HG02840 (cell line): ENCODE measurements at regions not wholly inside any gene's neighbourhood (a gene's known extent, or its start where the extent isn't known, plus 50 kb on each side); places are given as distances from the start of the nearest gene placed in this dataset.

Experiments used
- ATAC-seq: cut with Tn5 transposase; IDR thresholded peaks from one replicate; pipeline ENCODE4 v1.9.1; 2021; ENCODE audit warnings: mild to moderate bottlenecking, moderate library complexity, moderate number of reproducible peaks; ENCODE audit not compliant: unreplicated experiment, low FRiP score

- ATAC-seq: no peak
Observed at GRCh38 chr6:26211963-26212362, 124.7 kb downstream of the HFE start.

DNA sequence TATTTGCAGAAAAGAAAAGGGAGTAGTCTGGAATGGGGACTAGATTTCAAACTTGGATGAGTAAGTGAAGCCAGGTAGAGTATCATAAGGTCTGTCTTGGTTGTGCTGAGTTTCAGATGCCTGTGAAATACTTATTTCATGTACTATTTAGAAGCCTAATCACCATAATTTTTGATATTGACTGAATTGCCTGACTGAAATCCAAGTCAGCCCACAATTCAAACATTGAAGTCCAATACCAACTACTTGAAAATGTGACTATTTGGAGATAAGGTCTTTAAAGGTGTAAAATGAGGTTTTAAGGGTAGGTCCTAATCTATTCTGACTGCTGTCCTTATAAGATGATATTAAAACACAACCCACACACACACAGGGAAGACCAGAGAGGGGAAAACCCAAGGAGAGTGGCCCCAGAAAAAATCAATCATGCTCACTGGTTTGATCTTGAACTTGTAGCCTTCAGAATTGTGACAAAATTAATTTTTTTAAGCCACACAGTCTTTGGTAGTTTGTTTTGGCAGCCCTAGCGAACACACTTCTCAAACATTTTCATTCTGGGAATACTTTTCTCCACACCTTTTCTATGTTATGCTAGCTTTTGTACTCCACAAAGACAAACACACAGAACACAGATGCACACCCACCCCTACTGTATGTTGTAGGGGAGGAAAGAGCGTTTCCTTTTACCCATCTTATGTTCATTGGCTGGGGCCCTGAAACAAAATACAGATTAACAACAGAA, 126.3 kb downstream of the HFE start:
- no peak for ATAC-seq

DNA sequence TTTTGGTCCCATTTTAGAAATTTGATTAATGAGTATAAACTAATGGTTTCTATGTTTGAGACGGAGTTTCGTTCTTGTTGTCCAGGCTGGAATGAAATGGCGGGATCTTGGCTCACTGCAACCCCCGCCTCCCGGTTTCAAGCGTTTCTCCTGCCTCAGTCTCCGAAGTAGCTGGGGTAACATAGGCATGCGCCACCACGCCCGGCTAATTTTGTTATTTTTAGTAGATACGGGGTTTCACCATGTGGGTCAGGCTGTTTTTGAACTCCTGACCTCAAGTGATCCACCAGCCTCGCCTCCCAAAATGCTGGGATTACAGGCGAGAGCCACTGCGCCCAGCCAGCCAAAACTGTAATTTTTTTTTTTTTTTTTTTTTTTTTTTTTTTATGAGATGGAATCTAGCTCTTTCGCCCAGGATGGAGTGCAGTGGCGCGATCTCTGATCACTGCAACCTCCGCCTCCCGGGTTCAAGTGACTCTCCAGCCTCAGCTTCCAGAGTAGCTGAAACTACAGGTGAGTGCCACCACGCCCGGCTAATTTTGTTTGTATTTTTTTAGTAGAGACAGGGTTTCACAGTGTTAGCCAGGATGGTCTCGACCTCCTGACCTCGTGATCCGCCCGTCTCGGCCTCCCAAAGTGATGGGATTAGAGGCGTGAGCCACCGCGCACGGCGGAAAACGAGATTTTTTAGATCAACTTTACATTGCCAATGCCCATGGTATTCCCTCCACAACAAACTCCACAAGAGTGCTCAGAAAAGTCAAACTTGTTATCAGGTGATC, 127.8 kb downstream of the HFE start:
- no peak for ATAC-seq

DNA sequence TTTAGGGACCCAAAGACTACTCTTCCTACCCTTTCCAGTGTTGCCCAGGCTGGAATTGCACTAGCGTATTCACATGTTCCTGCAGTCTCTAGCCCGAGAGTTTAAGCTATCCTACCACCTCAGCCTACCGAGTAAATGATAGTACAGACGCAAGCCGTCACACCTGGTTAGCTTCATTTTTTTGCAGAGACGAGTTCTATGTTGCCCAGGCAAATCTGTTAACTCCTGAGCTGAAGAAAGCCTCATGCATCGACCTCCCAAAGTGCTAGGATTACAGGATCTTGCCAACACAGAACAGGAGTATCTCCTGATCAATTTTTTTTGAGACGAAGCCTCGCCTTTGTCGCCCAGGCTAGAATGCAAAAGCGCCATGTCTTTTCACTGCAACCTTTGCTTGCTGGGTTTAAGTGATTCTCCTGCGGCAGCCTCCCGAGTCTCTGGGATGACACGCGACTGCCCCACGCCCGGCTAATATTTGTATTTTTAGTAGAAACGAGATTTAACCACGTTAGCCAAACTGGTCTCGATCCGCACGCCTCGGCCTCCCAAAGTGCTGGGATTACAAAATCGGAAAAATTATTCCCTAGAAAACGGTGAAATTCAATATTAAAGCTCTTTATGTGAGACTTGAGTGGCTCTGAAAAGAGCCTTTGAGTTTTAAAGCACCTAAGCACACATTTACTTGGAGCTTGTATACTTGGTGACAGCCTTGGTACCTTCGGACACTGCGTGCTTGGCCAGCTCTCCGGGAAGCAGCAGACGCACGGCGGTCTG, 128.5 kb downstream of the HFE start:
- ATAC-seq: no peak

- ATAC-seq: peak; percentile 82
Observed at GRCh38 chr6:26216359-26216885, 129.2 kb downstream of the HFE start.

- ATAC-seq: no peak
Observed at GRCh38 chr6:26216886-26217713, 129.9 kb downstream of the HFE start.

DNA sequence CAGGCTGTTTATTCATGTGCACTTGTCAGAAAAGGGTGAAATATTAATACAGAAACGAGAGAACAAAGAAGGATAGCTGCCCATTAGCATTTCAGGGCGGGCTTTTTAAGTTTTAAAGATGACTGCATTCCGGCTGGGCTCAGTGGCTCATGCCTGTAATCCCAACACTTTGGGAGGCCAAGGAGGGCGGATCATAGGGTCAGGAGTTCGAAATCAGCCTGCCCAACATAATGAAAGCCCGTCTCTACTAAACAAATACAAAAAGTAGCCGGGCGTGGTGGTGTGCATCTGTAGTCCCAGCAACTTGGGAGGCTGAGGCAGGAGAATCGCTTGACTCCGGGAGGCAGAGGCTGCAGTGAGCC, 130.5 kb downstream of the HFE start:
- ATAC-seq: no peak

DNA sequence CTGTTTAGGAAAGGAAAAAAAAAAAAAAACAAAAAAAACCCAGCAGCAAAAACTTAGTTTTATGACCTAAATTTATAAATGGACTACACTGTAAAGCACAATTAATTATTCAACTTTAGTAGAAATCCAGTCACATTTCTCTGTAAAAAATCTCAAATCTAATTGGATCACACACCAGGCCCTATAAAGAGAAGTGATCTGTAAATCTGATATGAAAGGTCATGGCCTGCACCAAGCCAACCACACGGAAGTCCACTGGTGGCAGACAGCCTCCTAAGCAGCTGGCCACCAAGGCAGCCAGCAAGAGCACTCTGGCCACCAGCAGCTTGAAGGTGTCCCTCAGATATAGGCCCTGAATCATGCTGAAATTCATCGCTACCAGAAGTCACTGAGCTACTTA, 131.6 kb downstream of the HFE start:
- ATAC-seq: no peak

DNA sequence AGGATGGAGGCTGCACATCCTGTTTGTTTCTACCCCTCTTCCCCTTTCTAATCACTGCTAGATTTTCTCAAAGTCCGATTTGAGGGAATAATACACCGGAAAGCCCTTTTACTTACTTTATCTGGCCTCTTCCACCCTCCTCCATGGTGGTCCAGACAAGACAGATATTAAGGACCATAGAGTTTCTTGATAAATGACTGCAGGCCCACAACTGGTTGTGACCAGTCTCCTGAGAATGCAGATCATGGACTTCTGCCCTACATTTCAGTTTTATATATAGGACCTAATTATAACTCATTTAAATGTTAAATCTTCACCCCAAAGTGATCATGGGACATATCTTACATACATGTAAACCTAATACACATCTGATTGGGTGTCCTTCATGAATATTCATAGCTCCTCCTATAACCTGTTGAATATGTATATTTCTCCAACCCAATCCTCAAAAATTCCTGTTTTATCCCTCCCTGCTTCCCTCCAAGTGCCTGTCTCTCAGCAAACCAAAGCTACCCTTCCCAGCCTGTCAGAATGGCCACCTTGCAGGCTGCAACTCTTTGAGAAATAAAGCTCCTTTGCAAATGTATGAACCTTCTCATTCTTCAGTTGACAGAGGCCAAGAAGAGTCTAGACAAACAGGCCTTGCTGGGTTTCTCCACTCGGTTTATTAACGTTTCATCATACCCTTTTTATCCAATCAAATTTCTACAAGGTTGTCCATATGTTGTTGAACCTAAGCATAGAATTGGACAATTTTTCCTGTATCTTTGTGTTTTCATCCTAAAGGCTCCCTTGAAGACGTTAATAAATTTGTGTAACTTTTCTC, 133.1 kb downstream of the HFE start:
- ATAC-seq: no peak

DNA sequence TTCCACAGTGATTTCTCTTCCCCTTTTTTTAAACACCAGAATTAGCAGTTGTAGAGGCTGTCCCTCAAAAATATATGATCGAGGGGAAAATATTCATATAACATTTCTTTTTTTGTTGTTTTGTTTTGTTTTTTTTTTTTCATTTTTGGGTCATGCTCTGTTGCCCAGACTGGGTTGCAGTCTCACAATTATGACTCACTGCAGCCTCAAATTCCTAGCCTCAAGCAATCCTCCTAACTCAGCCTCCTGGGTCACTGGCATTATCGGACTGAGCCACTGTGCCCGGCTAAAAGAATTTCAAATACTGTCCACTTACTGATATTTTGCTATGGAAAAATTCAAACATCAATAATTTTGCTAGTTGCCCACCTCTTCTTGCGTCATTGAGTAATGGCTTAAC, 134.0 kb downstream of the HFE start:
- ATAC-seq: no peak

- ATAC-seq: no peak
Observed at GRCh38 chr6:26222571-26222970, 135.3 kb downstream of the HFE start.

- ATAC-seq: peak; percentile 24
Observed at GRCh38 chr6:26223228-26223627, 136.0 kb downstream of the HFE start.

DNA sequence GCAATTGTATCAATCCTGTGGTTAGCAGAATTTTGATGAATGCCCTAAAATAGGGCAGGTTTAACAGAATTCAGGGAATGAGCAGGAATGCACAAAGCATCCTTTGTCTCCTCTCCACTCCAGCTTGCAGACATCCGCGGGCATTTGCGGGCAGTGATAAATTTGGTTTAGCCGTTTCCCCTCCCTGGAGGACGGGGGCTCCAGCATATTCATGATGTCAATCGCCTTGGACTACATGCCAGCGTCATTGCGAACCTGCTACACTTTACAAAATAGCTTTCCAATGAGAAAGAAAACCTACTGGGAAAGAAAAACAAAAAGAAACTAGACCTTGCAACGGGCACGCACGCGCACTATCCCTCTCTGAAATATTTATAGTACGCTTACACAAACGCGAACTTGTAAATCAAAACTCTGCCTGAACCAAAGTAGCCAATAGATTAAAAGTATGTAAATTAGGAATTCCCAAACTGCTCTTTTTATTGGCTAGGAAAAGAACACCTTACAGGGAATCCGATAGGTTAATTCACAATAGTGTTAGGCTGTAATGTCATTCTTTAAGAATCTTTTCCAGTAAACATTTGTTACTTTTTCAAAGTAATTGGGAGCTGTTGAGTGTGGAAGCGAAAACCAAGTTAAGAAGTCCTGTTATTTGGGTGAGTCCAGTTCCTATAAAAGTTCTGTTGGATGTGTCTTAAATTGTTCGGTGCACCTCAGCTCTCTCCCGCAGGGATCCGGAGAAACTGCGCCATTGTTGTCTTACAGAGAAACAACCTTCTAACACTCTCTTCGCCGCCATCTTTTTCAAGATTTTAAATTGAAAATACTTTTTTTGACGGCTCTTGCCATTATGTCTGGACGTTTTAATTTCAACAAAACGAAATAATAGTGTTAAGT, 136.7 kb downstream of the HFE start:
- peak; percentile 72 for ATAC-seq

DNA sequence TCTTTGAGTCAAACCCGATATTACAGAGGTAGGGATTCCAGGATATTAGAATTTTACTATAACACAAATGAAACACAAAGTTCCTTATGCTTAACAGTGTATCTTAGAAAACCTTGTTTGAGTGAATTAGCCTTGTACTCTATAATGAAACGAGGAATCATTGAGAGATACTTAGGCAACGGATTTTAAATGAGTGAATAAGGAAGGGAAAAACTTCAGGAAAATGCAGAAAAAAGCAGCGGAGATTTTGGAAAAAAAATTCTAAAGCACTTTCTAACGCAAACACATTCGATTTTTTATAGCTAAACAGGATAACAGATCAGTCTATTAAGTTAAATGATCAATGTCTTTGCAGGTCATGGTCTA, 137.3 kb downstream of the HFE start:
- no peak for ATAC-seq

GRCh38 chr6:26224940-26225847, 138.0 kb downstream of the HFE start:
- no peak for ATAC-seq

DNA sequence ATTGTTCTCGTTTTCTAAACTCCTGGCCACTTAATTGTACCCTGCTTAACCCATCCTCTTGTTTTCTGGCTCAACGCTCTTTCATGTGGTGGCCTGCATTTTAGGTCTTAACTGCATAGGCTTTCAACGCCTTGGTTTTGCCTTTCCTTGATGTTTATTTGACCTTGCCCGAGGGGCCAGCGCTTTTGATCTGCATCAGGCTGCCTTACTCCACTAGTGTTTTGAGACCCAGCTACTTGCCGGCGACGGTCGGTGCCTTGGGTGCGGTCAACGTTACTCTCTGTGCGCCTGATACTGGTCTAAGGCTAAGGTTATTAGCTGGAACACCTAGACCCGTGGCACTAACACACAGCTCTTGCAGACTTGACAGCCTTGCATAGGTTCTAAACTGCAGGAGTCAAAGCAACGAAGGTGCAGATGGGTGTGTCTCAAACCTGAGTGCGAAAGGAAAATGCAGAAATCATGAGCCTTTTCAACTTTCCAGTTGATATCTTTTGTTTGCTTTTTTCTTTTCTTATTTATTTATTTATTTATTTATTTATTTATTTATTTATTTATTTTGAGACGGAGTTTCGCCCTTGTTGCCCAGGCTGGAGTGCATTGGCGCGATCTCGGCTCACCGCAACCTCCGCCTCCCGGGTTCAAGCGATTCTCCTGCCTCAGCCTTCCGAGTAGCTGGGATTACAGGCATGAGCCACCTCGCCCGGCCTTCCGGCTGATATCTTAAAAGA, 138.8 kb downstream of the HFE start:
- ATAC-seq: no peak

GRCh38 chr6:26226579-26226967, 138.4 kb upstream of the BTN3A2 start:
- no peak for ATAC-seq
